ENCODE measurements at regions not wholly inside any gene's neighbourhood (a gene's known extent, or its start where the extent isn't known, plus 50 kb on each side); places are given as distances from the start of the nearest gene placed in this dataset.
"Not testable (repeated sequence)": the region's sequence is repeated elsewhere in the genome, so short reads cannot be mapped to it uniquely, and the experiment has no call there.

- not testable (repeated sequence) for TF ChIP-seq CTCF, POLR2A (IDR thresholded peaks at IDR 0.05)
Observed at GRCh38 chr10:118813001-118813400, 58.2 kb upstream of the CACUL1 start.

All from adrenal gland (tissue), 5 donors.